OCI-LY3 (cell line): ENCODE measurements at regions not wholly inside any gene's neighbourhood (a gene's known extent, or its start where the extent isn't known, plus 50 kb on each side); places are given as distances from the start of the nearest gene placed in this dataset.

Experiments
- H2AFZ ChIP-seq: fragments of 200-600, 300-600 bp; shearing (Covaris generic); 2 replicates; pipeline ENCODE4 v1.6.0; 2014; ENCODE audit warnings: antibody characterized with exemption, low read depth, low read length
- H3K27ac ChIP-seq: fragments of 200-600, 300-600 bp; sonication (generic); 2 replicates; pipeline ENCODE4 v1.5.1; 2014; ENCODE audit warnings: mild to moderate bottlenecking, low read length, moderate library complexity, mixed read lengths
- H3K27me3 ChIP-seq: fragments of 200-600, 300-600 bp; sonication (generic); 2 replicates; pipeline ENCODE4 v1.6.1; 2014; ENCODE audit warnings: low read depth, low read length, mixed read lengths
- H3K36me3 ChIP-seq: fragments of 200-600, 300-600 bp; sonication (generic); replicated peaks from 2 replicates; pipeline ENCODE3; 2014; ENCODE audit warnings: low read depth, low read length, mixed read lengths
- H3K4me1 ChIP-seq: fragments of 300-600, 200-600 bp; sonication (generic); 2 replicates; pipeline ENCODE4 v1.6.1; 2014; ENCODE audit warnings: low read length, mixed read lengths
- H3K4me2 ChIP-seq: fragments of 200-600, 300-600 bp; sonication (generic); 2 replicates; pipeline ENCODE4 v1.6.1; 2014; ENCODE audit warnings: low read length, mixed read lengths
- H3K4me3 ChIP-seq: fragments of 300-600, 200-600 bp; sonication (generic); 2 replicates; pipeline ENCODE4 v1.5.1; 2014; ENCODE audit warnings: antibody characterized with exemption, mild to moderate bottlenecking, low read length, moderate library complexity
- H3K79me2 ChIP-seq: fragments of 300-600, 200-600 bp; shearing (Covaris generic); 2 replicates; pipeline ENCODE4 v1.6.1; 2014; ENCODE audit warnings: mild to moderate bottlenecking, low read length, mixed read lengths
- H3K9ac ChIP-seq: fragments of 300-600, 200-600 bp; shearing (Covaris generic); 2 replicates; pipeline ENCODE4 v1.6.0; 2014; ENCODE audit warnings: mild to moderate bottlenecking, low read length, moderate library complexity
- H3K9me3 ChIP-seq: fragments of 200-600, 300-600 bp; shearing (Covaris generic); 2 replicates; pipeline ENCODE4 v1.6.1; 2014; ENCODE audit warnings: low read length, mixed read lengths; ENCODE audit not compliant: insufficient read depth
- H4K20me1 ChIP-seq: fragments of 200-600, 300-600 bp; sonication (generic); 2 replicates; pipeline ENCODE4 v1.6.1; 2016; ENCODE audit warnings: low read length, mixed read lengths; ENCODE audit not compliant: insufficient read depth
- EZH2phosphoT487 ChIP-seq: fragments of 200-600 bp; shearing (Covaris generic); IDR thresholded peaks from 2 replicates; pipeline ENCODE4 v1.6.1; 2018; ENCODE audit warnings: antibody characterized with exemption, mixed run types, low read depth
- TF ChIP-seq, protein P1 (sequence below): fragments of 200-600, 300-600 bp; sonication (generic); IDR thresholded peaks from 2 replicates; pipeline ENCODE4 v1.5.1; 2014; ENCODE audit warnings: antibody characterized with exemption, low read length, low read depth

DNA sequence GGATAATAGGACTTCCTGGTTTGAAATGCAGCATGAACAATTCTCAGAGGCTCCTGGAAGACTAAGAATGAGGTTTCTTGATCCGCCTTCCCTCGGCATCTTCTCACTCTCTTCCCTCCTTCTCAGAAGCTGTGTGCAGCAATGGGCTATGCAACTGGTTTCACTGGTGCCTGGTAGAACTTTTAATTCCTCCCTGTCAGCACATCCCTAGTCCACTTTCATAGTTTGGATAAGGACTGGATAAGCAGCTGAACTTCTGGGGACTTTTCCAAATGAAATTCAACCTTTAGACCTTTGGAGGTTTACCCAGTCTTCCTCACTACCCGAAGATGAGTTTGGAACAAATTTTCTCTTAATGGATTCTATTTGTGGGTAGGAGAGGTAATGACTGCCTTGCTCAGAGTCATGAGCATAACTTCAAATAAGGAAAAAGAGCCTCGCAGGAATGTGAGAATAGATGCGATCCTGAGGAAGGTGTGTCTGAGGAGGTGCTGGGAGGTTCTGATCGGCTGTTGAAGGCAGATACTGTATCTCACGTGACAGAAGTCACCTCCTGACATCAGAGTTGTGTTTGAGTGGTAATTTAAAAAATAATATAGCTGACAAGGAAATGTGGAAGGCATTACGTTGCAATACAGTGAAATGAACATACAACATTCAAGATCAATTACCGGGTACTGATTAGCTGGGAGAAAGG, 56.0 kb upstream of the HAND2 start:
- Histone ChIP-seq H3K9ac (no peak overlapping the region), H2AFZ (no peak overlapping the region), H3K27ac (no peak overlapping the region), H3K27me3 (no peaks in the 10 kb centered on the region; the same call in 1 of the 2 replicates), H3K4me3 (no peak overlapping the region), H3K4me1 (no peaks in the 10 kb centered on the region), H3K79me2 (no peaks in the 10 kb centered on the region), H3K4me2 (no peak overlapping the region), H3K36me3 (no peaks in the 10 kb centered on the region), H3K9me3 (no peaks in the 10 kb centered on the region), H4K20me1 (no peaks in the 10 kb centered on the region)
- TF ChIP-seq, protein P1, sequence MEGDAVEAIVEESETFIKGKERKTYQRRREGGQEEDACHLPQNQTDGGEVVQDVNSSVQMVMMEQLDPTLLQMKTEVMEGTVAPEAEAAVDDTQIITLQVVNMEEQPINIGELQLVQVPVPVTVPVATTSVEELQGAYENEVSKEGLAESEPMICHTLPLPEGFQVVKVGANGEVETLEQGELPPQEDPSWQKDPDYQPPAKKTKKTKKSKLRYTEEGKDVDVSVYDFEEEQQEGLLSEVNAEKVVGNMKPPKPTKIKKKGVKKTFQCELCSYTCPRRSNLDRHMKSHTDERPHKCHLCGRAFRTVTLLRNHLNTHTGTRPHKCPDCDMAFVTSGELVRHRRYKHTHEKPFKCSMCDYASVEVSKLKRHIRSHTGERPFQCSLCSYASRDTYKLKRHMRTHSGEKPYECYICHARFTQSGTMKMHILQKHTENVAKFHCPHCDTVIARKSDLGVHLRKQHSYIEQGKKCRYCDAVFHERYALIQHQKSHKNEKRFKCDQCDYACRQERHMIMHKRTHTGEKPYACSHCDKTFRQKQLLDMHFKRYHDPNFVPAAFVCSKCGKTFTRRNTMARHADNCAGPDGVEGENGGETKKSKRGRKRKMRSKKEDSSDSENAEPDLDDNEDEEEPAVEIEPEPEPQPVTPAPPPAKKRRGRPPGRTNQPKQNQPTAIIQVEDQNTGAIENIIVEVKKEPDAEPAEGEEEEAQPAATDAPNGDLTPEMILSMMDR: no peak
- no peak for TF ChIP-seq EZH2phosphoT487

DNA sequence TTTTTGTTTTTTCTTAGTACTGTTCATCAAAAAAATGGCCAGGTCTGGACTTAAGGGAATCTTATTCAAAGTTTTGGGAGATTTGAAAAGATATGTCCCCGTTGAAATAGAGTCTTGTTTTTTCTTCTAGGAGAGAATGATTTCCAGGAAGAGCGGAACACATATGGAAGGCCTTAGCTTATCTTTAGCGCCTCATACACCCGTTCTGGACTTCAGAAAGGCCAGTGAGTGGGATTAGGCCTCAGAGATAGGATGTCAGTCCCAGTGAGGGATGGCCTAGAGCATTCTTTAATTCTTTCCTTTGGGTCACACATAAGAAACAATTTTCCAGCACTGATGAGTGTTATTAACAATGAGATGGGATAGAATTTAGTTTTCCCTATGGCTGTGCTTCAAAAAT, 54.5 kb upstream of the HAND2 start:
- Histone ChIP-seq H3K4me2 (no peak overlapping the region), H4K20me1 (no peaks in the 10 kb centered on the region), H3K36me3 (no peaks in the 10 kb centered on the region)

More for the DNA sequence above, 54.5 kb upstream of the HAND2 start:
- H2AFZ ChIP-seq: no peak overlapping the region
- no peak overlapping the region for H3K27ac ChIP-seq
- no peak for TF ChIP-seq EZH2phosphoT487
- TF ChIP-seq, protein P1: no peak
- H3K9ac ChIP-seq: no peak overlapping the region
- no peaks in the 10 kb centered on the region for H3K4me1 ChIP-seq
- H3K9me3 ChIP-seq: no peaks in the 10 kb centered on the region
- H3K4me3 ChIP-seq: no peak overlapping the region
- no peaks in the 10 kb centered on the region for H3K79me2 ChIP-seq
- H3K27me3 ChIP-seq: no peaks in the 10 kb centered on the region; the same call in 1 of the 2 replicates
